Heart right ventricle (tissue), 16 donors: ENCODE measurements at regions not wholly inside any gene's neighbourhood (a gene's known extent, or its start where the extent isn't known, plus 50 kb on each side); places are given as distances from the start of the nearest gene placed in this dataset.

ENCODE experiments used
- ATAC-seq, 8 donors: fragments of 200-7000 bp; cut with Tn5 transposase; one replicate each; pipeline ENCODE4 v1.9.1; 2020; ENCODE audit warnings: mild to moderate bottlenecking in 8 of 8, moderate library complexity in 8 of 8, moderate number of reproducible peaks in 1 of 8
- DNase-seq, 2 donors: peaks; one replicate each; pipeline ENCODE4 v3.0.0-alpha.2; 2020
- H3K27ac ChIP-seq, 10 donors: fragments of 200-600 bp; sonication (generic) in 2 of 10; one replicate each; pipeline versions ENCODE4 v1.5.0 to v1.8.0; 2020 to 2022; ENCODE audit warnings: mild to moderate bottlenecking in 3 of 10
- H3K27me3 ChIP-seq, 7 donors: fragments of 200-600 bp; one replicate each; pipeline ENCODE4 v1.8.0; 2021 to 2022; ENCODE audit warnings: mild to moderate bottlenecking in 2 of 7
- H3K36me3 ChIP-seq, 9 donors: fragments of 200-600 bp; sonication (generic) in 1 of 9; one replicate each; pipeline versions ENCODE4 v1.5.0 to v1.8.0; 2020 to 2022; ENCODE audit warnings: mild to moderate bottlenecking in 2 of 9
- H3K4me1 ChIP-seq, 9 donors: fragments of 200-600 bp; sonication (generic) in 1 of 9; one replicate each; pipeline versions ENCODE4 v1.5.0 to v1.8.0; 2020 to 2022; ENCODE audit warnings: mild to moderate bottlenecking in 4 of 9
- H3K4me3 ChIP-seq, 10 donors: fragments of 200-600 bp; sonication (generic) in 2 of 10; one replicate each; pipeline versions ENCODE4 v1.5.0 to v1.8.0; 2020 to 2022; ENCODE audit warnings: mild to moderate bottlenecking in 7 of 10, moderate library complexity in 2 of 10
- H3K9me3 ChIP-seq, 11 donors: fragments of 200-600 bp in 10 of 11; sonication (generic) in 2 of 11; one replicate each; pipeline versions ENCODE4 v1.5.0 to v1.8.0; 2013 to 2022; ENCODE audit warnings: mild to moderate bottlenecking in 2 of 11, control low read depth in 1 of 11, moderate library complexity in 1 of 11
- WGBS, 2 donors: extraction: QIAGEN DNeasy Blood & Tissue Kit; methylation state at CpG; one replicate each; pipeline ENCODE4 v1.1.7; 2013; ENCODE audit warnings: inconsistent platforms in 1 of 2; 5-methylcytosine and 5-hydroxymethylcytosine counted together
- intact Hi-C, 10 donors: fragments of 100-400 bp; cut with DNase I; formaldehyde crosslinking; loops; one replicate each; pipeline versions ENCODE4 v1.11.1 to v1.14.2; 2022
- TF ChIP-seq, protein P1 (sequence below), 9 donors: fragments of 200-600 bp; sonication (generic) in 2 of 9; IDR thresholded peaks; one replicate each; pipeline versions ENCODE4 v1.5.0 to v1.8.0; 2021 to 2022; ENCODE audit warnings: antibody characterized with exemption in 9 of 9, mild to moderate bottlenecking in 5 of 9, moderate library complexity in 1 of 9
- donor health status: Arrhythmogenic right ventricular cardiomyopathy.
- donor health status: ischemic (EF 13 %, LVEDD 7.1; RV severe dilation, severe dysfunction).
- donor health status: healthy with polysubstance abuse.
- donor health status: DM: no; HTN: yes; CAD: no.
- donor health status: DM: no; HTN: no; CAD: no.
- donor health status: ischemic (EF 25% LVEDD 6.9; RV normal size, moderate dysfunction).
- donor health status: ischemic (EF 25% LVEDD 5.7; RV mildly dilated, moderate dysfunction).
- donor health status: healthy.
- donor health status: DM: yes; HTN: yes; CAD: no.
- donor health status: Ischemic cardiomyopathy.
- donor health status: ischemic (EF 35%, LVEDD 5.7; RV mildly dilated, moderate dysfunction).
- donor health status: nonischemic (EF 11% LVEDD 7.7; RV severe dilation, severe dysfunction).
- donor health status: DM: yes; HTN: yes; CAD: no.
- donor health status: PGD.
- donor health status: ischemic (EF 29% LVEDD 5.4; RV normal size, mild dysfunction).
- donor health status: nonischemic (EF 23%, LVEDD 6.1; RV moderate dilation, normal function).

DNA sequence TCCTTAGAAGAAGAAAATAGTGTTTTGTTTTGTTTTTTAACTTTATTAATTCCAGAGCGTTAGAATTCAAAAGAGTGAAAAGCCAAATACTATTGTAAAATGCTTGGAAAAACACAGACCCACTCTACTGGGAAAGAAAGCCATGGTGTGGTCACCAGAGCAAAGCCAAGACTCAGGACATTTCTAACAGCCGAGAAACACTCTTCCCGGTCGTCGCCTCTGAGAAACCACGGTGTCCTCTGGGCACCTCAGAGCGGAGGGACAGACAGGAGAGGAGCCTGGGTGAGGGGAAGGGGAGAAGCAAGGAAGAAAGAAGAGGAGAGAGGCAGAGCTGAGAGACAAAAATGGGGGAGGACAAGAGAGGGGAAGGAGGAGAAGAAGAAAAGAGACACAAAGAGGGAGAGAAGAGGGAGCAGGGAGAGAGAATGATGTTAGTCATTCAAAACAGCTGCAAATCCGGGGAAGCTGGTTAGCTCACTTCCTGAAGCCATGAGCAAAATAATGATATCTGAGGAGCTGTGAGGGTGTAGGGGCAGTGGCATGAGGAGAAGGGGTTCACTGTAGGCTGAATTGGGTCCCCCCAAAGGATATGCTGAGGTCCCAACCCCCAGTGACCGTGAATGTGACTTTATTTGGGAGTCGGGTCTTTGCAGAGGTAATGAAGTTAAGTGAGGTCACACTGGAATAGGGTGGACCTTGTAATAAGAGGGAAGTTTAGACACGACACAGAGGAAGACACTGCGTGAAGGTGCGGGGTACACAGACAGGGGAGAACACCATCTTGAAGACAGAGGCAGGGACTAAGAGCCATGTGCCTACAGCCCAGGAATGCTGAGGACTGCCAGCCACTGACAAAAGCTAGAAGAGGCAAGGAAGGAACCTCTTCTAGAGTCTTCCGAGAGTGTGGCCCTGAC lies 58.2 kb upstream of the DMRTB1 start:
- 80 to 81% methylated on average over 14 of the region's 14 CpGs for WGBS, 2 donors
- Histone ChIP-seq H3K4me3 (no peak overlapping the region), H3K9me3 (no peaks in the 10 kb centered on the region), H3K27ac (no peak overlapping the region), H3K27me3 (peaks cover 0 to 53% (median 13%) of the 10 kb centered on the region in 7 donors), H3K36me3 (no peaks in the 10 kb centered on the region), H3K4me1 (no peaks in the 10 kb centered on the region)
- TF ChIP-seq, protein P1, sequence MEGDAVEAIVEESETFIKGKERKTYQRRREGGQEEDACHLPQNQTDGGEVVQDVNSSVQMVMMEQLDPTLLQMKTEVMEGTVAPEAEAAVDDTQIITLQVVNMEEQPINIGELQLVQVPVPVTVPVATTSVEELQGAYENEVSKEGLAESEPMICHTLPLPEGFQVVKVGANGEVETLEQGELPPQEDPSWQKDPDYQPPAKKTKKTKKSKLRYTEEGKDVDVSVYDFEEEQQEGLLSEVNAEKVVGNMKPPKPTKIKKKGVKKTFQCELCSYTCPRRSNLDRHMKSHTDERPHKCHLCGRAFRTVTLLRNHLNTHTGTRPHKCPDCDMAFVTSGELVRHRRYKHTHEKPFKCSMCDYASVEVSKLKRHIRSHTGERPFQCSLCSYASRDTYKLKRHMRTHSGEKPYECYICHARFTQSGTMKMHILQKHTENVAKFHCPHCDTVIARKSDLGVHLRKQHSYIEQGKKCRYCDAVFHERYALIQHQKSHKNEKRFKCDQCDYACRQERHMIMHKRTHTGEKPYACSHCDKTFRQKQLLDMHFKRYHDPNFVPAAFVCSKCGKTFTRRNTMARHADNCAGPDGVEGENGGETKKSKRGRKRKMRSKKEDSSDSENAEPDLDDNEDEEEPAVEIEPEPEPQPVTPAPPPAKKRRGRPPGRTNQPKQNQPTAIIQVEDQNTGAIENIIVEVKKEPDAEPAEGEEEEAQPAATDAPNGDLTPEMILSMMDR (IDR thresholded peaks at IDR 0.05) = no peak
- no peak for ATAC-seq
- DNase-seq = no peak
- intact Hi-C loops = no loop called here

DNA sequence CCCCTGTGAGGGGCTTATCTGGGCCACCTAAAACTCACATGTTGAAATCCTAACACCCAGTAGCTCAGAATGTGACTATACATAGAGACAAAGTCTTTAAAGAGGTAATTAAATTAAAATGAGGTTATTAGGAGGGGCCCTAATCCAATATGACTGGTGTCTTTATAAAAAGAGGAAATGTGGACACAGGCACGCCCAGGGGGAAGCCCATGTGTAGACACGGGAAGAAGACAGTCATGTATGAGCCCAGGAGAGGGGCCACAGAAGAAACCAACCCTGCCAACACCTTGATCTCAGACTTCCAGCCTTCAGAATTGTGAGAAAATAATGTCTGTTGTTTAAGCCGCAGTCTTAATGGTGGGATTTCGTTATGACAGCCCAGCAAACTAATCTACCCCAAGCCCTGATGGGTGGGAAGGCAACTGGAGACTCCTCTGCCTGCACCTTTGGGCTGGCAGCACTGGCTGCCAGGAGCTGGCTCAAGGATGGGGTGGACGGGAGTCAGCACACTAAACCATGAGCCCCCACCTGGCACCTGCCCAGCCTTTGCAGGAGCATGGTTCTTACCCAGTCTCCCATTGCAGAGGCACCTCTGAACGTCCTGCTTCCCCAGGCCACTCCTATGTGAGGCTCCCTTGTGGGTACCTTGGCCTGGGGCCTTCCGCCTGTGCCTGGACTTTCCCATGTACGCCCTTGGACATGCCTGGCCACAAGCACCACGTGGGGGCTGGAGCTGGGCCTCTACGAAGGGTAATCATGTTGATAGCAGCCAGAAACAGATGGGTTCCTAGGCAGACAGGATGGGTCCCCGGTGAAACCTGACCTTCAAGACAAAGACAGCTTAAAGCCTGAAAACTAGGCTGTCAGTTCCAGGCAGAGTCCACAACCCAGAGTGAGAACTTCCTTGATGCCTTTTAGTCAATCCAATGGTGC lies 57.1 kb upstream of the DMRTB1 start:
- H3K9me3 ChIP-seq = no peaks in the 10 kb centered on the region
- DNase-seq (no peak), ATAC-seq (no peak)
- no peak overlapping the region for H3K27ac ChIP-seq
- H3K27me3 ChIP-seq = peaks cover 0 to 45% (median 11%) of the 10 kb centered on the region in 7 donors
- H3K36me3 ChIP-seq = no peaks in the 10 kb centered on the region
- TF ChIP-seq, protein P1 (IDR thresholded peaks at IDR 0.05) = no peak
- 81 to 82% methylated on average over 11 of the region's 11 CpGs for WGBS, 2 donors
- no peaks in the 10 kb centered on the region for H3K4me1 ChIP-seq
- intact Hi-C loops = no loop called here
- H3K4me3 ChIP-seq = no peak overlapping the region

DNA sequence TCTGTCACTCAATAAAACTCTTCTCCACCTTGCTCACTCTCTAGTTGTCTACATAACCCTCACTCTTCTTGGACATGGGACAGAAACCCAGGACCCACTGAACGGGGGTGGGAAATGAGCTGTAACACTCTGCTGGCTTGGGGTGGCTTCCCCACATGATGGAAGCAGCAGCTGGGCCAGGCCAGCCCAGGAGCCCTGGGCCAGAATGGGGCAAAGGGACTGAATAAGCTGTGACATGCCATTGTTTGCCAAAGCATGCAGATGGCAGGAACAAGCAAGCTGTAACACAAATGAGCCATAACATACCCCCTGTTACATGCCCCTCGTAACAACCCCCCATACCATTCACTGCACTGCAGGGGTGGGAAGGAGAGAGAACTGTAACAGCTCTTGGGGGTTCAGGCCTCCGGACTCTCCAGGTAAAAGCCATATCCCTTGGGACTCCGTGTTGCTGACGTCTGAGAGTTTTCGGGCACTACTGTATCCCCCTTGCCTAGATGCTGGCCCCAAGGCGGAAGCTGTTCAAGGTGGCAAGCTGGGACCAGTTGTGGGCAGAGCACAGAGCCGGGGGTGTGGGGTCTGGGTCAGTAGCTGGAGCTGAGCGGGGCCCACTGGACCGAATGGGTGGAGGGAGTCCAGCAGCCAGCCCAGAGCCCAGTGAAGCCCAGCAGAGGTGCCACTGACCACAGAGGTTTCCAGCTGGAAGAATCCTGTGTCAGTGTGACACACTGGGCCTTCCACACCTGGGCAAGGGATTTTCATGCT lies 56.1 kb upstream of the DMRTB1 start:
- TF ChIP-seq, protein P1 (IDR thresholded peaks at IDR 0.05) = no peak
- no peaks in the 10 kb centered on the region for H3K9me3 ChIP-seq
- intact Hi-C loops = no loop called here
- H3K36me3 ChIP-seq = no peaks in the 10 kb centered on the region
- 92 to 93% methylated on average over 10 of the region's 10 CpGs for whole genome bisulfite sequencing, 2 donors
- H3K4me3 ChIP-seq = no peak overlapping the region
- ATAC-seq (no peak), DNase-seq (no peak)
- H3K27ac ChIP-seq = no peak overlapping the region
- peaks cover 0 to 44% (median 15%) of the 10 kb centered on the region in 7 donors for H3K27me3 ChIP-seq
- no peaks in the 10 kb centered on the region for H3K4me1 ChIP-seq

DNA sequence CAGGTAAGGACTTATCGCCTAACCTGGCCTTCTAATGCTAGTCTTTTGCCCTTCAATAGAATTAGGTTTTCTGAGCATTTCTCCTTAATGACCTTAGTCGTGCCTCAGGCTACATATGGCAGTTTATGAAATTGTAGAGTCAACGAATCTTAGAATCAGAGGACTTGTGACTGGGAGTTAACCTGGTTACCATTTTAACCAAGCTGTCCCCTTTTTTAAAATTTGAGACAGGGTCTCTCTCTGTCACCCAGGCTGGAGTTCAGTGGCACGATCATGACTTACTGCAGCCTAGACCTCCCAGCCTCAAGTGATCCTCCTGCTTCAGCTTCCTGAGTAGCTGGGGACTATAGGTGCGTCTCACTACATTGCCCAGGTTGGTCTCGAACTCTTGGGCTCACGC lies 53.5 kb upstream of the DMRTB1 start:
- H3K4me3 ChIP-seq = no peak overlapping the region
- no peaks in the 10 kb centered on the region for H3K9me3 ChIP-seq
- H3K4me1 ChIP-seq = no peaks in the 10 kb centered on the region
- no peak for DNase-seq
- ATAC-seq = no peak
- peaks cover 0 to 64% (median 23%) of the 10 kb centered on the region in 7 donors for H3K27me3 ChIP-seq
- no peak overlapping the region for H3K27ac ChIP-seq
- H3K36me3 ChIP-seq = no peaks in the 10 kb centered on the region
- intact Hi-C loops = no loop called here
- TF ChIP-seq, protein P1 (IDR thresholded peaks at IDR 0.05) = no peak
- 84 to 91% methylated on average over 7 of the region's 7 CpGs for WGBS, 2 donors
